ENCODE measurements at regions not wholly inside any gene's neighbourhood (a gene's known extent, or its start where the extent isn't known, plus 50 kb on each side); places are given as distances from the start of the nearest gene placed in this dataset.

DNA sequence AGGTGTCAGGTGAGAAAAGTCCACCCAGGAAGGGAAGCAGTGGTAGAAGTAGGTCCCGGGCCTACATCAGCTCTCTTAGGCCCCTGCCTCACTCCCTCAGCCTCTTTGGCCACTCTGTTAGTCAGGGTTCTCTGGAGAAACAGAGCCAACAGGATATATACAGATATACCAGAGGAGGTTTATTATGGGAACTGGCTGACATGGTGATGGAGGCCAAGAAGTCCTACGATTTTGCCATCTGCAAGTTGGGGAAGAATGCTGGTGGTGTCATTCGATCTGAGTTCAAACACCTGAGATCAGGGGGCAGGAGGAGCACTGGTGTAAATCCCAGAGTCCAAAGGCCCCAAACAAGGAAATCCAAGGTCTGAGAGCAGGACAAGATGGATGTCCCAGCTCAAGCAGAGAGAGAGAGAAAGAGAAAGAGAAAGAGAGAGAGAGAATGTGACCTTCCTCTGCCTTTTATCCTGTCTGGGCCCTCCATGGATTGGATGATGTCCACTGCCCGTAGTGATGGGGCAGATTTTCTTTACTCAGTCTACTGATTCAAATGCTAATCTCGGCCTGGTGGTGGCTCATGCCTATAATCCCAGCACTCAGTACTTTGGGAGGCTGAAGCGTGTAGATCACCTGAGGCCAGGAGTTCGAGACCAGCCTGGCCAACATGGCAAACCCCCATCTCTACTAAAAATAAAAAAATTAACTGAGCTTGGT lies 111.1 kb upstream of the MYCN start:
- TF ChIP-seq EP300 (IDR thresholded peaks at IDR 0.05) (no peak), POLR2A (IDR thresholded peaks at IDR 0.05) (no peak), POLR2AphosphoS5 (IDR thresholded peaks at IDR 0.05) (no peak)
- TF ChIP-seq, protein P1, sequence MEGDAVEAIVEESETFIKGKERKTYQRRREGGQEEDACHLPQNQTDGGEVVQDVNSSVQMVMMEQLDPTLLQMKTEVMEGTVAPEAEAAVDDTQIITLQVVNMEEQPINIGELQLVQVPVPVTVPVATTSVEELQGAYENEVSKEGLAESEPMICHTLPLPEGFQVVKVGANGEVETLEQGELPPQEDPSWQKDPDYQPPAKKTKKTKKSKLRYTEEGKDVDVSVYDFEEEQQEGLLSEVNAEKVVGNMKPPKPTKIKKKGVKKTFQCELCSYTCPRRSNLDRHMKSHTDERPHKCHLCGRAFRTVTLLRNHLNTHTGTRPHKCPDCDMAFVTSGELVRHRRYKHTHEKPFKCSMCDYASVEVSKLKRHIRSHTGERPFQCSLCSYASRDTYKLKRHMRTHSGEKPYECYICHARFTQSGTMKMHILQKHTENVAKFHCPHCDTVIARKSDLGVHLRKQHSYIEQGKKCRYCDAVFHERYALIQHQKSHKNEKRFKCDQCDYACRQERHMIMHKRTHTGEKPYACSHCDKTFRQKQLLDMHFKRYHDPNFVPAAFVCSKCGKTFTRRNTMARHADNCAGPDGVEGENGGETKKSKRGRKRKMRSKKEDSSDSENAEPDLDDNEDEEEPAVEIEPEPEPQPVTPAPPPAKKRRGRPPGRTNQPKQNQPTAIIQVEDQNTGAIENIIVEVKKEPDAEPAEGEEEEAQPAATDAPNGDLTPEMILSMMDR (IDR thresholded peaks at IDR 0.05) = no peak
- H3K27me3 ChIP-seq = no peaks in the 10 kb centered on the region
- 90 to 95% (median 92%) methylated on average over 7 of the region's 7 CpGs for WGBS, 5 donors
- H3K36me3 ChIP-seq = no peaks in the 10 kb centered on the region
- H3K4me1 ChIP-seq = no peaks in the 10 kb centered on the region
- no peak overlapping the region for H3K27ac ChIP-seq
- intact Hi-C loops (cut with DNase I; ENCODE audit: low total_unique reads) = no loop called here
- H3K9me3 ChIP-seq = no peaks in the 10 kb centered on the region
- no peak overlapping the region for H3K4me3 ChIP-seq
- DNase-seq = no peak

DNA sequence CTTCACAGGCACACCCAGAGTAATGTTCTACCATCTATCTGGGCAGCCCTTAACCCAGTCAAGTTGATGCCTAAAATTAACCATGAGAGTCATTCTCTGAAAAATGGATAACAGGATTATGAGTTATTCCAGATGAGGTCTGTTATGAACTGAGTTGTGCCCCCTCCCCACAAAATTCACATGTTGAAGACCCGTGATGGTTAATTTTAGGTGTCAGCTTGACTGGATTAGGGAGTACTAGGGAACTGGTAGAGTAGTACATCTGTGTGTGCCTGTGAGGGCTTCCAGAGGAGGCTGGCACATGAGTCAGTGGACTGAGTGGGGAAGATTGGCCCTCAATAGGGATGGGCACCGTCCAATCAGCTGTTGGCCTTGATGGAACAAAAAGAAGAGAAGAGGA lies 110.4 kb upstream of the MYCN start:
- DNase-seq = no peak
- Histone ChIP-seq H3K4me1 (no peaks in the 10 kb centered on the region), H3K36me3 (no peaks in the 10 kb centered on the region), H3K27me3 (no peaks in the 10 kb centered on the region), H3K4me3 (no peak overlapping the region), H3K9me3 (no peaks in the 10 kb centered on the region), H3K27ac (no peak overlapping the region)
- intact Hi-C loops (cut with DNase I; ENCODE audit: low total_unique reads) = no loop called here
- TF ChIP-seq POLR2AphosphoS5 (IDR thresholded peaks at IDR 0.05) = no peak
- no peak for TF ChIP-seq EP300 (IDR thresholded peaks at IDR 0.05)
- TF ChIP-seq POLR2A (IDR thresholded peaks at IDR 0.05) = no peak
- TF ChIP-seq, protein P1 (IDR thresholded peaks at IDR 0.05) = no peak
- 73 to 95% (median 90%) methylated on average over 2 of the region's 2 CpGs for WGBS, 5 donors

DNA sequence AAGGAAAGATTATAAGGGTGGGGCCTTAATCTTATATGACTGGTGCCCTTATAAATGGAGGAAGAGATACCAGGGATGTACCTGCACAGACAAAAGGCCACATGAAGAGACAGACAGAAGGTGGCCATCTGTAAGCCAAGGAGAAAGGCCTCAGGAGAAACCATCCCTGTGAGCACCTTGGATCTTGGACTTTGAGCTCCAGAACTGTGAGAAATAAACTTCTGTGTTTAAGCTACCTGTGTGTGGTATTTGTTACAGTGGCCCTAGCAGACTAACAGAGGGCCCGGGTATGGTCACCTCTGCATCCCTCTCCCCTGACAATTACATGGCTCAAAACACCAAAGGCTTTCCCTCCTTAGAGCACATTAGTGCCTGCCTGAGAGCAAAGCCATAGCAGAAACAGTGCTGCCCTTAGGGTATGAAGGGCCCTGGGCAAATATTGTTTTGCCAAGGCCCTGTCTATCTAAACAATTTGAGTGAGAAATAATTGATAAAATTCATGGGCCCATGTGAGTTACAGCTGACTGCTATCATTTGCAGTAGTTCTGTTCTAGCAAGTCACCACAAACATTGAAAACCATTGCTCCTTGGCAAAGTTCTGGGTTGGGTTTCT lies 109.3 kb upstream of the MYCN start:
- Histone ChIP-seq H3K27ac (no peak overlapping the region), H3K4me3 (no peak overlapping the region), H3K4me1 (no peaks in the 10 kb centered on the region), H3K9me3 (no peaks in the 10 kb centered on the region), H3K36me3 (no peaks in the 10 kb centered on the region), H3K27me3 (no peaks in the 10 kb centered on the region)
- TF ChIP-seq POLR2AphosphoS5 (IDR thresholded peaks at IDR 0.05) = no peak
- TF ChIP-seq EP300 (IDR thresholded peaks at IDR 0.05) = no peak
- TF ChIP-seq POLR2A (IDR thresholded peaks at IDR 0.05) = no peak
- TF ChIP-seq, protein P1 (IDR thresholded peaks at IDR 0.05) = no peak
- WGBS, 5 donors = 58 to 77% (median 67%) methylated on average over 1 of the region's 1 CpG
- no peak for DNase-seq
- intact Hi-C loops (cut with DNase I; ENCODE audit: low total_unique reads) = no loop called here

DNA sequence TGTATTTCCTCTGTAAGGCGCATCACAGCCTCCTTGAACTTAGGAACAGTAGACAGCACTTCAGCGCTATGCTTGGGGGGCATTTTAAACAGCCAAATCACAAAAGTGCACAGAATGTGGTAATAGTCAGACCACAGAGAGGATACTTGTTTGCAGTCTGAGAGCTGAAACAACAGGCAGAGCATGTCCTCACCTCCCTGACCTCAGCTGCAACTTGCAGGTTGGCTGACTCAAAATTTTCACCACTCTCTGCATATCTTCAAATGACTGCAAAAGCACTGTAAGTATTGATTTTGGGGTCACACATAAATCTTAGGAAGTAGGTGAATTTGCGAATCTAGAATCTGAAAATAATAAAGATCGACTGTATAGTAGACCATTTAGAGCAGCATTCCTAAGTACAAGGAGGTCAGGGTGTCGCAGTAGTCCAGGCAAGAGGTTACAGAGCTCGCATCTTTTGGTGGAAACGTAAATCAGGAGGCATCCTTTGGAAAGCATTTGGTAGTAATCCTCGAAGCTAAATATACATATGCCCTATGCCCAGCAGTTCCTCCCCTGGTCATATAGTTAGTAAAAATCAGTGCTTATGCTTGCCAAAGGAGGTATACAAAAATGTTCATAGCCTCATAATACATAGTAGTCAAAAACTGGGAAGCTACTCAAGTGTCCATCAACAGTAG lies 108.2 kb upstream of the MYCN start:
- H3K4me1 ChIP-seq = no peaks in the 10 kb centered on the region
- intact Hi-C loops (cut with DNase I; ENCODE audit: low total_unique reads) = no loop called here
- peaks cover 0 to 6% (median 0%) of the 10 kb centered on the region in 4 donors for H3K9me3 ChIP-seq
- H3K4me3 ChIP-seq = no peak overlapping the region
- TF ChIP-seq EP300 (IDR thresholded peaks at IDR 0.05) = no peak
- TF ChIP-seq, protein P1 (IDR thresholded peaks at IDR 0.05) = no peak
- no peak for TF ChIP-seq POLR2A (IDR thresholded peaks at IDR 0.05)
- no peak for TF ChIP-seq POLR2AphosphoS5 (IDR thresholded peaks at IDR 0.05)
- no peak overlapping the region for H3K27ac ChIP-seq
- 82 to 93% (median 92%) methylated on average over 8 of the region's 8 CpGs for WGBS, 5 donors
- no peak for DNase-seq
- no peaks in the 10 kb centered on the region for H3K27me3 ChIP-seq
- H3K36me3 ChIP-seq = no peaks in the 10 kb centered on the region
